K562 (cell line): ENCODE measurements at regions not wholly inside any gene's neighbourhood (a gene's known extent, or its start where the extent isn't known, plus 50 kb on each side); places are given as distances from the start of the nearest gene placed in this dataset.

ENCODE experiments used
- ATAC-seq: fragments of 200-7000 bp; cut with Tn5 transposase; 3 replicates; pipeline ENCODE4 v1.9.1; 2020; ENCODE audit warnings: moderate library complexity
- BruUV-seq: library from RNA; stranded (reverse); fragments of 400-500 nt; replicated peaks from 2 replicates; lab custom pipeline; 2021; lab: Mats Ljungman, UMichigan
- CTCF ChIA-PET: fragments of 300-600 bp; formaldehyde crosslinking; extraction: SDS; loops from one replicate; lab custom pipeline; 2021; ENCODE audit warnings: low intra/inter-chr PET ratio; lab: Yijun Ruan, JAX
- POLR2A ChIA-PET: fragments of 300-600, 350-650 bp; sonication (Branson Sonifier 250); formaldehyde crosslinking; extraction: SDS; loops from one replicate; lab custom pipeline; 2021; ENCODE audit warnings: antibody characterized with exemption, inconsistent platforms; lab: Yijun Ruan, JAX
- DNase-seq, 4 experiments: peaks; one replicate each; pipeline versions ENCODE4 v3.0.0 to v3.0.0-alpha.2; 2011 to 2018; ENCODE audit warnings: low spot score in 3 of 4, mixed read lengths in 3 of 4; ENCODE audit errors: extremely low read depth in 1 of 4
- FAIRE-seq: peaks from 2 replicates; lab custom pipeline; 2011; peaks lifted over from hg19 to GRCh38; lab: Jason Lieb, UNC
- H2AFZ ChIP-seq: 2 replicates; pipeline ENCODE4 v1.6.0; 2011; ENCODE audit warnings: low read depth, low read length, control low read depth, inconsistent platforms
- H3K27ac ChIP-seq: fragments of 200-600 bp; 3 replicates; pipeline ENCODE4 v1.8.0; 2011; ENCODE audit warnings: low read depth, mild to moderate bottlenecking, control low read depth, inconsistent platforms, low read length, moderate library complexity, mixed read lengths; ENCODE audit errors: extremely low read depth
- H3K27me3 ChIP-seq, 2 experiments: fragments of 300-600 bp in 1 of 2; 2 replicates in 1 of 2; 3 replicates in 1 of 2; pipeline versions ENCODE4 v1.6.0 to v1.8.0; 2011; ENCODE audit warnings: inconsistent platforms in 2 of 2, low read length in 2 of 2, mild to moderate bottlenecking in 1 of 2, mixed read lengths in 1 of 2, moderate library complexity in 1 of 2; ENCODE audit not compliant: control insufficient read depth in 2 of 2, insufficient read depth in 2 of 2
- H3K36me3 ChIP-seq: fragments of 300-600 bp; 3 replicates; pipeline ENCODE4 v1.8.0; 2011; ENCODE audit warnings: mild to moderate bottlenecking, low read length, inconsistent platforms; ENCODE audit not compliant: control insufficient read depth, insufficient read depth
- H3K4me1 ChIP-seq, 2 experiments: fragments of 200-600 bp in 1 of 2; replicated peaks in 1 of 2; 2 replicates in 1 of 2; 3 replicates in 1 of 2; pipeline versions ENCODE4 v1.5.1 to v1.8.0; 2011; ENCODE audit warnings: inconsistent platforms in 2 of 2, low read length in 2 of 2, mild to moderate bottlenecking in 1 of 2, mixed read lengths in 1 of 2, moderate library complexity in 1 of 2; ENCODE audit not compliant: control insufficient read depth in 2 of 2, insufficient read depth in 2 of 2
- H3K4me2 ChIP-seq: 2 replicates; pipeline ENCODE4 v1.6.1; 2011; ENCODE audit warnings: low read length, control low read depth, inconsistent platforms, mixed read lengths; ENCODE audit not compliant: insufficient read depth
- H3K4me3 ChIP-seq: fragments of 200-600 bp; sonication (generic), shearing (Covaris generic); 2 replicates; pipeline ENCODE4 v1.5.1; 2016; ENCODE audit warnings: control low read depth, inconsistent platforms
- H3K79me2 ChIP-seq: fragments of 200-600 bp; 3 replicates; pipeline ENCODE4 v1.8.0; 2011; ENCODE audit warnings: low read length, inconsistent platforms; ENCODE audit not compliant: control insufficient read depth, insufficient read depth
- H3K9ac ChIP-seq, 2 experiments: 2 replicates each; pipeline versions ENCODE4 v1.6.0 to v1.6.1; 2011; ENCODE audit warnings: low read depth in 2 of 2, low read length in 2 of 2, control low read depth in 1 of 2, inconsistent platforms in 1 of 2, mild to moderate bottlenecking in 1 of 2, mixed read lengths in 1 of 2; ENCODE audit not compliant: insufficient read depth in 1 of 2
- H3K9me1 ChIP-seq: one replicate; pipeline ENCODE4 v1.6.0; 2011; ENCODE audit warnings: inconsistent platforms, mild to moderate bottlenecking, low read length, moderate library complexity; ENCODE audit not compliant: control insufficient read depth, insufficient read depth
- H3K9me3 ChIP-seq: replicated peaks from 2 replicates; pipeline ENCODE4 v1.5.1; 2011; ENCODE audit warnings: low read depth, low read length, inconsistent platforms; ENCODE audit not compliant: control insufficient read depth, insufficient read depth
- H4K20me1 ChIP-seq: replicated peaks from 2 replicates; pipeline ENCODE4 v1.6.1; 2011; ENCODE audit warnings: low read length, inconsistent platforms, mixed read lengths; ENCODE audit not compliant: control insufficient read depth, insufficient read depth
- CBFA2T3 ChIP-seq: fragments of 450-650 bp; IDR thresholded peaks from 2 replicates; pipeline ENCODE4 v1.6.1; 2017
- DACH1 ChIP-seq: fragments of 450-650 bp; IDR thresholded peaks from 2 replicates; pipeline ENCODE4 v1.6.1; 2018; ENCODE audit not compliant: partially characterized antibody
- ETV6 ChIP-seq, 3 experiments: fragments of 150-350 bp in 1 of 3; sonication (generic) in 1 of 3; formaldehyde crosslinking in 1 of 3; IDR thresholded peaks; 2 replicates each; pipeline versions ENCODE4 v1.6.1 to v1.8.0; 2014 to 2022; ENCODE audit warnings: borderline replicate concordance in 2 of 3, low read depth in 2 of 3, antibody characterized with exemption in 1 of 3, low read length in 1 of 3, mild to moderate bottlenecking in 1 of 3, missing genetic modification reagents in 1 of 3
- MEIS2 ChIP-seq: fragments of 450-650 bp; IDR thresholded peaks from 2 replicates; pipeline ENCODE4 v1.6.1; 2014; ENCODE audit warnings: mild to moderate bottlenecking; ENCODE audit not compliant: partially characterized antibody
- POLR3G ChIP-seq: IDR thresholded peaks from 2 replicates; pipeline ENCODE4 v1.6.1; 2011; ENCODE audit not compliant: insufficient read length, insufficient replicate concordance; ENCODE audit errors: extremely low read depth
- RBFOX2 ChIP-seq: fragments of 200-400 bp; formaldehyde crosslinking; IDR thresholded peaks from 2 replicates; pipeline ENCODE4 v1.6.1; 2017; ENCODE audit warnings: low read depth, mild to moderate bottlenecking, low read length, moderate library complexity
- SMARCE1 ChIP-seq: fragments of 450-650 bp; IDR thresholded peaks from 2 replicates; pipeline ENCODE4 v1.7.1; 2016; ENCODE audit warnings: mild to moderate bottlenecking
- TOE1 ChIP-seq, 2 experiments: fragments of 450-650 bp in 1 of 2; sonication (generic) in 1 of 2; formaldehyde crosslinking in 1 of 2; IDR thresholded peaks; 2 replicates each; pipeline versions ENCODE4 v1.7.1 to v1.8.0; 2016 to 2022; ENCODE audit warnings: borderline replicate concordance in 2 of 2, mild to moderate bottlenecking in 2 of 2, antibody characterized with exemption in 1 of 2, inconsistent platforms in 1 of 2, low read depth in 1 of 2, missing genetic modification reagents in 1 of 2, moderate library complexity in 1 of 2
- ZNF197 ChIP-seq: fragments of 200-800 bp; sonication (Bioruptor generic); IDR thresholded peaks from 2 replicates; pipeline ENCODE4 v1.6.1; 2016; ENCODE audit warnings: low read depth, missing genetic modification characterization, missing compliant biosample characterization
- WGBS: fragments of 100-300 bp; shearing (Covaris generic); methylation state at CpG from one replicate; pipeline ENCODE4 v1.1.6; 2016; ENCODE audit warnings: low coverage, mixed read lengths; ENCODE audit not compliant: insufficient coverage; ENCODE audit errors: missing lambda C conversion rate; 5-methylcytosine and 5-hydroxymethylcytosine counted together
- in situ Hi-C: fragments of 300-500 bp; cut with MboI; formaldehyde crosslinking; loops from 4 replicates; pipeline ENCODE4 v1.15.0; 2018; ENCODE audit warnings: inconsistent platforms, mixed read lengths
- intact Hi-C: fragments of 100-400 bp; cut with micrococcal nuclease; formaldehyde crosslinking; loops from 2 replicates; pipeline ENCODE4 v1.14.2; 2022

- H3K79me2 ChIP-seq, result no peaks in the 10 kb centered on the region
- no peaks in the 10 kb centered on the region for H3K36me3 ChIP-seq
- BruUV-seq, result no TSS peak
- no peaks in the 10 kb centered on the region for H3K9me1 ChIP-seq
- H4K20me1 ChIP-seq, result no peaks in the 10 kb centered on the region
- 0% methylated on average over 11 of the region's 11 CpGs for WGBS
- no peaks in the 10 kb centered on the region for H3K4me1 ChIP-seq
- no peak overlapping the region for H3K4me3 ChIP-seq
- H3K27ac ChIP-seq, result no peak overlapping the region
- intact Hi-C loops, result no loop called here
- no peak for DNase-seq
- POLR2A ChIA-PET, result no interaction called here
- H3K9me3 ChIP-seq, result no peaks in the 10 kb centered on the region; the same call in 1 of the 2 replicates
- no peaks in the 10 kb centered on the region for H3K27me3 ChIP-seq
- in situ Hi-C loops, result no loop called here
- TF ChIP-seq MEIS2 (no peak), ZNF197 (CRISPR knock-in tag) (no peak), ETV6 (IDR thresholded peaks at IDR 0.05; ENCODE audit: borderline replicate concordance in 1 of 2, low read depth in 2 of 2, low read length in 1 of 2) (no peak), ETV6 (CRISPR knock-in tag; IDR thresholded peaks at IDR 0.05; ENCODE audit: borderline replicate concordance) (no peak), CBFA2T3 (no peak), POLR3G (no peak), TOE1 (IDR thresholded peaks at IDR 0.05; ENCODE audit: borderline replicate concordance) (no peak), TOE1 (CRISPR knock-in tag; IDR thresholded peaks at IDR 0.05; ENCODE audit: borderline replicate concordance, low read depth) (no peak), RBFOX2 (no peak), SMARCE1 (no peak), DACH1 (no peak)
- TF ChIP-seq, all 486 proteins: peak for 0
- Histone ChIP-seq H3K9ac (no peak overlapping the region), H3K4me2 (no peak overlapping the region), H2AFZ (no peak overlapping the region)
- ATAC-seq (no peak), FAIRE-seq (no peak)
- CTCF ChIA-PET, result no interaction called here
Measured at GRCh38 chr5:125583321-125584139, 837.1 kb upstream of the ZNF608 start.
